SK-N-SH treated with all-trans-retinoic acid at 6 μM for 48 hours (cell line): ENCODE measurements at regions not wholly inside any gene's neighbourhood (a gene's known extent, or its start where the extent isn't known, plus 50 kb on each side); places are given as distances from the start of the nearest gene placed in this dataset.

Experiments used
- ATAC-seq: fragments of 200-7000 bp; cut with Tn5 transposase; 3 replicates; pipeline ENCODE4 v1.9.1; 2020; ENCODE audit warnings: mild to moderate bottlenecking, moderate library complexity
- ARNTL ChIP-seq: fragments of 450-650 bp; formaldehyde crosslinking; IDR thresholded peaks from 2 replicates; pipeline ENCODE4 v1.5.0; 2020; ENCODE audit warnings: low read depth, mild to moderate bottlenecking, moderate library complexity, borderline replicate concordance
- BACH2 ChIP-seq: fragments of 250-450 bp; sonication (Bioruptor Pico); IDR thresholded peaks from 2 replicates; pipeline ENCODE4 v1.9.0; 2021; ENCODE audit warnings: mild to moderate bottlenecking, borderline replicate concordance
- CREB5 ChIP-seq: fragments of 250-450 bp; sonication (Bioruptor Pico); IDR thresholded peaks from 2 replicates; pipeline ENCODE4 v1.5.1; 2020; ENCODE audit warnings: low read depth, mild to moderate bottlenecking, moderate library complexity
- CSRNP3 ChIP-seq: fragments of 250-450 bp; sonication (Bioruptor Pico); IDR thresholded peaks from 2 replicates; pipeline ENCODE4 v1.5.1; 2021; ENCODE audit warnings: mild to moderate bottlenecking, moderate library complexity
- ESRRG ChIP-seq: fragments of 250-450 bp; sonication (Bioruptor Pico); IDR thresholded peaks from 2 replicates; pipeline ENCODE4 v1.6.1; 2021; ENCODE audit warnings: mild to moderate bottlenecking
- GLIS3 ChIP-seq: fragments of 250-450 bp; sonication (Bioruptor Pico); IDR thresholded peaks from 2 replicates; pipeline ENCODE4 v1.5.0; 2020; ENCODE audit warnings: mild to moderate bottlenecking, moderate library complexity
- ISL1 ChIP-seq: fragments of 250-450 bp; sonication (Bioruptor Pico); IDR thresholded peaks from 2 replicates; pipeline ENCODE4 v2.1.2; 2022; ENCODE audit warnings: mild to moderate bottlenecking, moderate library complexity
- POU6F1 ChIP-seq: fragments of 250-450 bp; sonication (Bioruptor Pico); IDR thresholded peaks from 2 replicates; pipeline ENCODE4 v1.8.0; 2021; ENCODE audit warnings: low read depth, mild to moderate bottlenecking, moderate library complexity, borderline replicate concordance
- PPARA ChIP-seq: fragments of 250-450 bp; sonication (Bioruptor Pico); IDR thresholded peaks from 2 replicates; pipeline ENCODE4 v1.5.0; 2020; ENCODE audit warnings: mild to moderate bottlenecking, borderline replicate concordance
- RARB ChIP-seq: fragments of 250-450 bp; sonication (Bioruptor Pico); IDR thresholded peaks from 2 replicates; pipeline ENCODE4 v1.8.0; 2021; ENCODE audit warnings: mild to moderate bottlenecking, moderate library complexity
- SNAI2 ChIP-seq: fragments of 250-450 bp; sonication (Bioruptor Pico); IDR thresholded peaks from 2 replicates; pipeline ENCODE4 v1.5.0; 2020; ENCODE audit warnings: mild to moderate bottlenecking, moderate library complexity
- TCF4 ChIP-seq: fragments of 250-450 bp; sonication (Bioruptor Pico); IDR thresholded peaks from 2 replicates; pipeline ENCODE4 v1.8.0; 2021; ENCODE audit warnings: mild to moderate bottlenecking, moderate library complexity, borderline replicate concordance
- TOX ChIP-seq: fragments of 250-450 bp; sonication (Bioruptor Pico); IDR thresholded peaks from 2 replicates; pipeline ENCODE4 v1.8.0; 2021; ENCODE audit warnings: mild to moderate bottlenecking, moderate library complexity, borderline replicate concordance
- TSHZ2 ChIP-seq: fragments of 250-450 bp; sonication (Bioruptor Pico); IDR thresholded peaks from 2 replicates; pipeline ENCODE4 v1.5.0; 2020; ENCODE audit warnings: mild to moderate bottlenecking, moderate library complexity
- ZFP3 ChIP-seq: fragments of 250-450 bp; sonication (Bioruptor Pico); IDR thresholded peaks from 2 replicates; pipeline ENCODE4 v1.5.0; 2020; ENCODE audit warnings: mild to moderate bottlenecking, moderate library complexity
- ZFP30 ChIP-seq: fragments of 450-650 bp; formaldehyde crosslinking; IDR thresholded peaks from 2 replicates; pipeline ENCODE4 v1.5.0; 2022; ENCODE audit warnings: mild to moderate bottlenecking, moderate library complexity
- ZNF70 ChIP-seq: fragments of 450-650 bp; formaldehyde crosslinking; IDR thresholded peaks from 2 replicates; pipeline ENCODE4 v1.5.0; 2020; ENCODE audit warnings: mild to moderate bottlenecking, moderate library complexity
- ZNF8 ChIP-seq: fragments of 450-650 bp; formaldehyde crosslinking; IDR thresholded peaks from 2 replicates; pipeline ENCODE4 v1.5.0; 2020; ENCODE audit warnings: mild to moderate bottlenecking, moderate library complexity

- ATAC-seq = no peak
- no peak for TF ChIP-seq TCF4 (CRISPR knock-in tag)
- no peak for TF ChIP-seq RARB (CRISPR knock-in tag)
- no peak for TF ChIP-seq GLIS3
- no peak for TF ChIP-seq ESRRG (CRISPR knock-in tag)
- TF ChIP-seq ZNF8 (CRISPR knock-in tag) = no peak
Observed at GRCh38 chr2:107202962-107203591, 317.1 kb upstream of the ST6GAL2 start.

GRCh38 chr2:107215401-107216350 lies 329.7 kb upstream of the ST6GAL2 start:
- no peak for TF ChIP-seq PPARA (CRISPR knock-in tag)
- TF ChIP-seq ZFP3 (CRISPR knock-in tag) = no peak
- TF ChIP-seq ARNTL (CRISPR knock-in tag) = no peak
- TF ChIP-seq, all 23 proteins: peak for 0
- ATAC-seq = no peak

GRCh38 chr2:107218208-107218607 lies 332.2 kb upstream of the ST6GAL2 start:
- TF ChIP-seq ISL1 (CRISPR knock-in tag) = no peak
- TF ChIP-seq ESRRG (CRISPR knock-in tag) = no peak
- TF ChIP-seq ARNTL (CRISPR knock-in tag) = no peak
- no peak for TF ChIP-seq PPARA (CRISPR knock-in tag)
- TF ChIP-seq GLIS3 = no peak
- TF ChIP-seq ZFP3 (CRISPR knock-in tag) = no peak
- no peak for TF ChIP-seq POU6F1
- no peak for TF ChIP-seq CSRNP3 (CRISPR knock-in tag)
- TF ChIP-seq TCF4 (CRISPR knock-in tag) = no peak
- TF ChIP-seq SNAI2 (CRISPR knock-in tag) = no peak
- no peak for TF ChIP-seq TSHZ2
- no peak for TF ChIP-seq RARB (CRISPR knock-in tag)
- no peak for TF ChIP-seq CREB5 (CRISPR knock-in tag)
- TF ChIP-seq, all 23 proteins: peak for 0
- ATAC-seq = no peak

- no peak for ATAC-seq
- TF ChIP-seq GLIS3 (no peak), ZNF70 (CRISPR knock-in tag) (no peak)
- TF ChIP-seq, all 23 proteins: peak for 0
Observed at GRCh38 chr2:107222466-107222865, 336.5 kb upstream of the ST6GAL2 start.

GRCh38 chr2:107235491-107236254 lies 349.7 kb upstream of the ST6GAL2 start:
- no peak for ATAC-seq
- no peak for TF ChIP-seq ZFP30 (CRISPR knock-in tag)
- TF ChIP-seq TOX = no peak
- no peak for TF ChIP-seq SNAI2 (CRISPR knock-in tag)
- no peak for TF ChIP-seq RARB (CRISPR knock-in tag)
- TF ChIP-seq POU6F1 = no peak
- TF ChIP-seq BACH2 (CRISPR knock-in tag) = no peak
- no peak for TF ChIP-seq ISL1 (CRISPR knock-in tag)
- TF ChIP-seq GLIS3 = no peak
- no peak for TF ChIP-seq CREB5 (CRISPR knock-in tag)
